Right lobe of liver (tissue), 4 donors: ENCODE measurements at regions not wholly inside any gene's neighbourhood (a gene's known extent, or its start where the extent isn't known, plus 50 kb on each side); places are given as distances from the start of the nearest gene placed in this dataset.

Source experiments
- CTCF ChIP-seq, 4 donors: fragments of 200-600 bp in 3 of 4; fragments of 450-650 bp in 1 of 4; IDR thresholded peaks; one replicate each; pipeline versions ENCODE4 v1.5.1 to v1.8.0; 2016 to 2022; ENCODE audit warnings: antibody characterized with exemption in 4 of 4, mild to moderate bottlenecking in 2 of 4
- POLR2A ChIP-seq: fragments of 450-650 bp; IDR thresholded peaks from one replicate; pipeline ENCODE4 v1.6.1; 2017; ENCODE audit warnings: antibody characterized with exemption, mild to moderate bottlenecking
- donor health status: DM: no; HTN: no; CAD: no.
- donor health status: DM: no; HTN: no; CAD: no.
- donor health status: DM: no; HTN: yes; CAD: no.

- no peak for TF ChIP-seq CTCF (IDR thresholded peaks at IDR 0.05)
- no peak for TF ChIP-seq POLR2A
Observed at GRCh38 chr18:73431620-73432019, 563.8 kb upstream of the NETO1 start.
